GM19455 (cell line): ENCODE measurements at regions not wholly inside any gene's neighbourhood (a gene's known extent, or its start where the extent isn't known, plus 50 kb on each side); places are given as distances from the start of the nearest gene placed in this dataset.
A peak's percentile ranks its signal among the peaks of the same experiment; 100 is the strongest.
"Not testable (repeated sequence)": the region's sequence is repeated elsewhere in the genome, so short reads cannot be mapped to it uniquely, and the experiment has no call there.

Experiments used
- ATAC-seq: cut with Tn5 transposase; IDR thresholded peaks from one replicate; pipeline ENCODE4 v1.9.1; 2021; ENCODE audit not compliant: unreplicated experiment

DNA sequence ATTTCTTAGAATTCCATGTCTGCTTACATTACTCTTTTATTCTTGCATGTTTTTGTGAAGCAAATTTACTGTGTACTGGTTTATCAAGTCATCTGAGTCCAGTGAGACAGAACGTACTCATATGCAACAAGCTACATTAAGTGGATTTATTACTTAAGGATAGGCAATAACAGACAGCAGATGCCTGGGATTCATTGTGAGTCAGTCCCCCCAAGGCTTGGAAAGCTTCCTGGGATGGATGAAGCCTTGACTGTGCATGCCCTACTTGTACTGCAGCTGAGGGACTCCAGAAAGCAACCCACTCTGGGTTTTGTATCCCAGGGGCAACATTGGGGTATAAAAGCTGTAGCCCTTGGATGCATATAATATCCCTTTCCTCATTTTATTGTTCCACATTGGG lies 113.4 kb upstream of the RAB18 start:
- ATAC-seq, result no peak

- ATAC-seq, result no peak
Observed at GRCh38 chr10:27388761-27389399, 115.2 kb upstream of the RAB18 start.

- ATAC-seq, result no peak
Observed at GRCh38 chr10:27383595-27384542, 120.2 kb upstream of the RAB18 start.

GRCh38 chr10:27382176-27382575 lies 121.9 kb upstream of the RAB18 start:
- no peak for ATAC-seq

DNA sequence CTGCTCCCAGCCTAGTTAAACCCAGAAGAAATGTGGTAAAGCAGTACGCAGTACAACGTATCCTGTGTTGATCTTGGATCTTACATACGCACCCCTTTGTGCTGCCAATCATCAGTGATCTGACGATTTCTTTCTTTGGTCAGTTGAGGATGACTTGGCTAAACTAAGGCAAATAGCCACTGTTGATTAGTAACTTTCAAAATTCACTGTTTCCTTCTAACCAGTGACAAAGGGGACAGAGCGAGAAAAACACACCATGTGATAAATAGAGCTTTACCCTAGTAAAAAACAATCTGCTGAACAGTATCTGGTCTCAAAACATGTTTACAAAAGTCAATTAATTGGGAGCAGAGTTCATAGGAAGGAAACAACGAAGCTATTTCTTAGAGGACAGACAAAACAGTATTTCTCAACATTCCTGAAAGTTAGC lies 123.2 kb upstream of the RAB18 start:
- ATAC-seq, result no peak

GRCh38 chr10:27379041-27379440 lies 125.1 kb upstream of the RAB18 start:
- ATAC-seq, result not testable (repeated sequence)

DNA sequence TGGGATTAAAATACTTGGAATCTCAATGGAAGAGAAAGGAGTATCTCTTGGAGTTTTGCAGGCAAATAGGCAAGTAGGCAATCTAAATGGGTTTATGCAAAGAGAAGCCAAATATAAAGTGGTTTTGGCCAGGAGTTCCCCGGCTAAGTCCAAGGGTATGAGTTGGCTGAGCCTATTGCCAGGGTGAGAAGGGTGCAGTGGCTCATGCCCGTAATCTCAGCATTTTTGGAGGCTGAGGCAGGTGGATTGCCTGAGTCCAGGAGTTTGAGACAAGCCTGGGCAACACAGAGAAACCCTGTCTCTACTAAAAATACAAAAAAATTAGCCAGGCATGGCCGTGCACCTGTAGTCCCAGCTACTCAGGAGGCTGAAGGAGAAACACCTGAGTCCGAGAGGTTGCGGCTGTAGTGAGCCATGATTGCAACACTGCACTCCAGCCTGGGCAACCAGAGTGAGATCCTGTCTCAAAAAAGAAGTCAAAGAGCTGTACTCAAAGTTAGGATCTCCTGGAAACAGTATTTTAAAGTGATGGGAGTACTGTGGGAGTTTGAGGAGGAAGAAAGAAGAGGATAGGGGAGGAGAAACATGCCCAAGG lies 130.4 kb upstream of the RAB18 start:
- no peak for ATAC-seq

GRCh38 chr10:27372095-27372494 lies 131.5 kb upstream of the ACBD5 start:
- no peak for ATAC-seq

DNA sequence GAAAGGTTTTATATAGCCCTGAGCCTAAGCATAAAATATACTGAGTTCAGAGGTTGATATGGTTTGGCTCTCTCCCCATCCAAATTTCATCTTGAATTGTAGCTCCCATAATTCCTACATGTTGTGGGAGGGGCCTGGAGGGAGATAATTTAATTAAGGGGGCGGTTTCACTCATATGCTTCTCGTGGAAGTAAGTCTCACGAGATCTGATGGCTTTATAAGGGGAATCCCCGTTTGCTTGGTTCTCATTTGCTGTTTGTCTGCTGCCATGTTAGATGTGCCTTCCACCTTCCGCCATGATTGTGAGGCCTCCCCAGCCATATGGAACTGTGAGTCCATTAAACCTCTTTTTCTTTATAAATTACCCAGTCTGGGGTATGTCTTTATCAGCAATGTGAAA lies 130.8 kb upstream of the ACBD5 start:
- not testable (repeated sequence) for ATAC-seq

GRCh38 chr10:27369880-27370279 lies 129.3 kb upstream of the ACBD5 start:
- ATAC-seq, result no peak

- ATAC-seq, result no peak
Observed at GRCh38 chr10:27368706-27369105, 128.1 kb upstream of the ACBD5 start.

GRCh38 chr10:27366769-27367168 lies 126.2 kb upstream of the ACBD5 start:
- ATAC-seq, result no peak

GRCh38 chr10:27364028-27364427 lies 123.4 kb upstream of the ACBD5 start:
- no peak for ATAC-seq

DNA sequence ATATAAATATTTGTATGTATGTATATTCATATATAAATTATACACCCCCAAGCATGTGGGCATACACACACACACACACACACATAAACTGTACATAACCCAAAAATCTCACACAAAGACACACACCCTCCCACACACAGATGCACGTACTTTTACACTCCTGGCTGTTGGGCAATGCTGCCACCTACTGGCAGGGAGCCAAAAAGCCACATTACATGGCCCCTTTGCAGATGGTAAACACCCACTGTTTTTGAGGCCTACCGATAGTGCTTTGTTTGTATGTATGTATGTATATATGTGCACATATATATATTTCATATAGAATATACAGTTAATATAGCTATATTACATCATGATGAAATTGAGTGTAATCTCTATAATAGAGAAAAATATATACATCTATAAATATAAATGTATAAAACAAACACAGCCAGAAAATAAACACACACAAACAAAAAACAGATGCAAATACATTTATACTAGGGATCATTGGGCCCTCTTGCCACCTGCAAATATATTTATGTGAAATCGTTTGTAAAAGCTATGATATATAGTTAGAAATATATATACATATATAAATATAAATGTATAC lies 120.1 kb upstream of the ACBD5 start:
- peak; percentile 97 for ATAC-seq

DNA sequence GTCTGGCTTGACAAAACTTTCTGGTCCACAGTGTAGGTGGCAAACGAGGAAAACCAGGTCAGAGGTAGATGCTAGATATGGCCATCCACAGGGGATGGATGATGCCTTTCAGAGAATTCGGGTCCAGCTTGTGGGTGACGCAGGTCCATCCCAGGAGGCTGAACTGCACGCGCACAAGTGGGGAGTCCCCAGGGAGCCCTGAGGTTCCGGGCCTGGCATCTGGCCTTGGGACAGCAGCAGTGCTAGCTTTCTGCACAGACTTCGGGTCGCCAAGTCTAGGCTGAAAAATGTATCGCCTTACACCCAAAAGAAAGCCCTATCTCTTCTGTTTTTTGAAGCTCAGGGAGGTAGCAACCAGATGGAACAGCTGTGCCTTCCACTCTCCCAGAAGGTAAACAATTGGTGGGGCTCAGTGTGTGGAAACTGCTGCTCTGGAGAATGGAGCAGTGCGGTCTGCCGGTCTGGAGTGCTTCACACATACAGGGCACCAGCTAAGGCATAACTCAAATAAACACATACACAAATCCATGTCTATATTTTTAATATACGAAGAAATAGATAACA lies 119.3 kb upstream of the ACBD5 start:
- no peak for ATAC-seq

- no peak for ATAC-seq
Observed at GRCh38 chr10:27356738-27357137, 116.1 kb upstream of the ACBD5 start.

- no peak for ATAC-seq
Observed at GRCh38 chr10:27355918-27356573, 115.4 kb upstream of the ACBD5 start.

DNA sequence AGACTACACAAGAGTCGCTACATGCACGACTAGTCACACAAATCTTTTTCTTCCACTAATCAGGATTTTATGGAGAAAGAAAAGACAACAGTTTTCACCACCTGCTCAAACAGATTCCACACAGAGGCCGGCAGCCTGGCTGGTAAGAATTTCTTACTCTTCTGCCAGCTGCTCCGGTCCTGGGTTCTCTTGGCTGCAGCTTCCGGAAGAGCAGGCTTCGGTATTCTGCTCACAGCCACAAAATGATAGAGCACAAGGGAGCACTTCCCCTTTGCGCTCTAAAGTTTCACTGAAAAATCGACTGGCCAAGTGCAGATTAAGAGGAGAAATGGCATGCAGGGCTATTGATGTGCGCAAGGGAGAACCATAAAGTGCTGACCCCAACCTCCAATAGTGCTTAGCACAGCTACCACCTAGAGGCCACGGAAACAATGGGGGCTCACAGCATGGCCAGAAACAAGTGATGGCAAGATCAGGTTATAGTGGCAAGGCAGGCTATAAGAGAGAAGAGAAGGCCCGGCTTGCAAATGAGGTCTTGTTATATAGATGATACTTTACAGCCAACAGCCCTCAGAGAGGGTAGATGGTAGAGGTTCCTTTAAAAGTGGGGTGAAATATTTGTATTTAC lies 114.2 kb upstream of the ACBD5 start:
- ATAC-seq, result peak; percentile 98

- ATAC-seq, result peak; percentile 25
Observed at GRCh38 chr10:27354100-27354499, 113.5 kb upstream of the ACBD5 start.

DNA sequence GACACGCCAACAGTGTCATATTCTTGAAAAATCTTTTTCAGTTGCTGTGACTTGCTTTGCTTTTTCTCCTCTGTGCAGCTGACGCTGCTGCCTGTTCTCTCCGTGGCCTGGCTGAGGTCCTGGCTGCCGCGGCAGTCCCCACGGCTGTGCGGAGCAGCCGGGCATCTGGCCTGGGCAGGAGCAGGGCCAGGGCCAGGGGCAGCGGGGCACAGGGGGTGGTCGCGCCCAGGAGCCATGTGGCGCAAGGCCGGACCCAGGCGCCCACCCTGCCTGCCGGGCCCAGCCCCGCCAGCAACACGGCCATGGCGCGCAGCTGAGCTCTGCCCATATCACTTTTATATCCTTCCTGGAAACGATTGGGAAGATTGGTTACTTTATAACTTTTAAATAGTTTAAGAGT lies 109.4 kb upstream of the ACBD5 start:
- ATAC-seq, result no peak
